H54 (cell line): ENCODE measurements at regions not wholly inside any gene's neighbourhood (a gene's known extent, or its start where the extent isn't known, plus 50 kb on each side); places are given as distances from the start of the nearest gene placed in this dataset.

Source experiments
- DNase-seq: peaks from one replicate; pipeline ENCODE4 v3.0.0; 2011; ENCODE audit warnings: low spot score, mixed read lengths; ENCODE audit not compliant: insufficient read length
- FAIRE-seq: peaks from 3 replicates; lab custom pipeline; 2011; peaks lifted over from hg19 to GRCh38; lab: Jason Lieb, UNC
- POLR2A ChIP-seq: IDR thresholded peaks from 2 replicates; pipeline ENCODE4 v1.6.1; 2011; ENCODE audit warnings: low read depth, mild to moderate bottlenecking, low read length

- no peak for FAIRE-seq
- no peak for DNase-seq
- no peak for TF ChIP-seq POLR2A
Measured at GRCh38 chr12:58395056-58395455, 453.7 kb downstream of the ATP23 start.

DNA sequence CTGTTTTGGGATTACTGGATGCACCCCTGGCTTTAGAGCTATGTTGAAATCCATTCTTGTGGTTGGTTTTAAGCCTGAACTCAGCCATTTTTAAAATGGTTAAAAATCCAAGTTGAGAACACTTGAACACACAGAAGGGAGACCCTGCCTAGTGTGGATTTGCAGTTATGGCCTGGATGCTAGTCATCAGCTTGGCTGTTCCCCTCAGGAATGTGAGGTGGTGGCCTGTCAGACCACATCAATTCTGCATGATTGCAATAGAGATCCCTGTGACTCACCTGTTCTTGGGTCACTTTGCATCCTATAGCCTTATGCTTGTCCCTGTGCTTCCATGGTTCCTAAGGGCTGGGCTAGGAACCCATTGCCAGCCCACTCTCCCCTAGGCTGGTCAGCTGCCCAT lies 454.1 kb downstream of the ATP23 start:
- TF ChIP-seq POLR2A, result no peak
- DNase-seq (peak; percentile 13), FAIRE-seq (peak; percentile 82)

- no peak for TF ChIP-seq POLR2A
- DNase-seq, result no peak
- FAIRE-seq, result peak; percentile 6
Measured at GRCh38 chr12:58396239-58396638, 454.9 kb downstream of the ATP23 start.

DNA sequence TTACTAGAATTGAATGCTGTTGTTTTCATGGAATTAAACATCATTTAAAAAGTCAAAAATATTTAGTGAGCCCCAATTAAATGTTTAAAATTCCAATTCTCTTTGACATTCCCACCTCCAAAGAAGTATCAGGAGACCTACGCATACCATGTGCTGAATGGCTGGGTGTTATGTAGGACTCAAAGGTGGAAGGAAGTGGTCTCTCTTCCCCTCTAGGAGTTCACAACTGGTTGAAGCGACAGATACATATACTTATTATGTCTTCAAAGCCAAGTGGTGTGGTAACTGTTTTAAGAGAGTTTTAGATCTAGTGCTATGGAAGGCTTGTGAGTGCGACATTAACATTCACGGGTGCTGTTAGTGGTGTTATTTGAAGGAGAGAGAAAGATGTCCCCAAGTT lies 464.0 kb downstream of the ATP23 start:
- DNase-seq (no peak), FAIRE-seq (no peak)
- TF ChIP-seq POLR2A, result no peak

DNA sequence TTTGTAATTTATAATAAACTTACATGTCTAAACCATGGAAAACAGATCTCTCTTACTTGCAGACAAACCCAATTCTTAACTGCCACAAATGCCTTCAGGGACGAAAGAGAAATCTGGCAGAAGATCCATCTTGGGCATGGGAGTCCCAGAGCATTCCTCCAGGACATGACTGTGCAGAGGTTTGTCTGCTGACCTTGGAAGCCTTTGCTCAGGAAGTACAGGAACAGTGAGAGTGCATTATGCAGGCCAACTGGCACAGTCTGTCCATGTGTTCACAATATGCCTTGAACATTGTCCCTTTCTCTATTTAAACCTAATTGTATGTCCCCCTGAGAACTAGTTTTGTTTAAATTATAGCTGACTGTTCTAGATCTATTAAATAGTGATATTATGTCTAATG lies 467.1 kb downstream of the ATP23 start:
- no peak for TF ChIP-seq POLR2A
- FAIRE-seq, result no peak
- no peak for DNase-seq

DNA sequence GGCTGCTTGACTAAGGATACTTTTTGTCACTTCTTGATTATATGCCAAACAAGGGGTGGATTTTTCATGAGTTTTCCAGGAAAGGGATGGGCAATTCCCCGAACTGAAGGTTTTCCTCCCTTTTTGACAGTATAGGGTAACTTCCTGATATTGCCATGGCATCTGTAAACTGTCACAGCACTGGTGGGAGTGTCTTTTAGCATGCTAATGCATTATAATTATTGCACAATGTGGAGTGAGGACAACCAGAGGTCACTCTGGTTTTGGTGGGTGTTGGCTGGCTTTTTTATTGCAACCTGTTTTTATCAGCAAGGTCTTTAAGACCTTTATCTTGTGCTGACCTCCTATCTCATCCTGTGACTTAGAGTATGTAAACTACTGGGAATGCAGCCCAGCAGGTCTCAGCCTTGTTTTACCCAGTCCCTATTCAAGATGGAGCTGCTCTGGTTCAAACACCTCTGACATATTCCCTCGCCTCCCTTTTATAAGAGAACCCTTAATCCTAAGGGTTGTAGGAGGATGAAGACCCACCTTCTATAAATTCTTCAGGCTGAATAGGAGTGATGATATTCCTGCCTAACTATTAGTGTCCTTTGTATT lies 471.2 kb downstream of the ATP23 start:
- FAIRE-seq (peak; percentile 23), DNase-seq (no peak)
- no peak for TF ChIP-seq POLR2A

- no peak for DNase-seq
- peak; percentile 36 for FAIRE-seq
- TF ChIP-seq POLR2A, result no peak
Measured at GRCh38 chr12:58413794-58414193, 472.4 kb downstream of the ATP23 start.

DNA sequence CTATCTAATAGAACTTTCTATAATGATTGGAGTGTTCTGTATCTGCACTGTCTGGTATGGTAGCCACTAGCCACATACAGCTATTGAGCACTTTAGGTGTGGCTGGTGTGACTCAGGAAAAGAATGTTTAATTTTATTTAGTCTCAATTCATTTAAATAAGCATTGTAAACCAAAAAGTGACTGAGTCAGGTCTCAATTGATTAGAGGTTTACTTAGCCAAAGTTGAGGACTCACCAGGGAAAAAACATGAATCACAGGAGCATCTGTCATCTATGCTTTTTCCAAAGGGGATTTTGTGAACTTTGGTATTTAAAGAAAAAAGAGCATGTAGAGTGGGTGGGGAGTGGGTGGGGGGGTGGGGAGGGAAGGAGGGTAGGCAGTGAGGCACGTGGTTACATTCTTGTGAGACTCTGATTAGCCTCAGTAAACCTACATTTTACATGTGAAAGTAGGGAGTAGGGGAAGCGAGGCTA lies 473.1 kb downstream of the ATP23 start:
- DNase-seq, result no peak
- peak; percentile 6 for FAIRE-seq
- TF ChIP-seq POLR2A, result no peak

- no peak for TF ChIP-seq POLR2A
- peak; percentile 43 for FAIRE-seq
- no peak for DNase-seq
Measured at GRCh38 chr12:58415716-58416115, 474.3 kb downstream of the ATP23 start.

DNA sequence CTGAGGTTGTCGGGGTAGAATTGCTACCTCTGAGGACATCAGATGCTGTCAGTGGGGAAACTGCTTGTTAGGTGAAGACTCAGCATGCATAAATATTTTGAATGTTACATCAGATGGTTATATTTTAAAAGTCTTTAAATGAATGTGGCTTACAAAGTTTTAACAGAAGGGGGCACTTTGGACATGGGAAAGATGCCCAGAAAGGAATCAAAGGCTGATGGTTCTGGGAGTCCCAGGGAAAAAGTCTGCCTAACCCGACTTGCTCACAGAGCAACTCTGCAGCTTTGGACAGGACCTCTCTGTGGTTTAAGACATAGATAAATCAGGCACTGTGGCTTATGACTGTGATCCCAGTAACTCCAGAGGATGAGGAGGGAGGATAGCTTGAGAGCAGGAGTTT lies 474.9 kb downstream of the ATP23 start:
- FAIRE-seq (peak; percentile 86), DNase-seq (peak; percentile 11)

GRCh38 chr12:58419196-58419760 lies 477.9 kb downstream of the ATP23 start:
- DNase-seq (no peak), FAIRE-seq (no peak)
- no peak for TF ChIP-seq POLR2A

More for the DNA sequence above, 474.9 kb downstream of the ATP23 start:
- no peak for TF ChIP-seq POLR2A

- TF ChIP-seq POLR2A, result no peak
- FAIRE-seq (no peak), DNase-seq (no peak)
Measured at GRCh38 chr12:58419905-58420304, 478.5 kb downstream of the ATP23 start.

DNA sequence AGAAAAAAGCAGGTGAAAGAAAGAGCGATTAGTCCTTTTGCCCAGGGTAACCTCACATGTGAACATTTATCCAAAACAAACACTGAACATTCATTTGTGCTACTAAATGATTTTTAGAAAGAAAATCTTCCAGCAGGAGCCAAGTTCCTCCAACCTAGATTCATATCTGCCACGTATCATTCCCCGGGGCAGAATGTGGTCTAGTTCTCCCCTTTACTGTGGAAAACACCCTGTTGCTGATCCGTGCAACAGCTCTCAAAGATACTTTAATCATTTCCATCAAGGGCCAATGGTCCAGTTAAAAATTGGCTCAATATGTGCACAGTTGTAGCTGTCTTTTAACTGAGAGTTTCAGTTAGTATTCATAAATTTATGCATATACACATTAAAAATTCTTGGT lies 479.1 kb downstream of the ATP23 start:
- FAIRE-seq, result peak; percentile 78

DNA sequence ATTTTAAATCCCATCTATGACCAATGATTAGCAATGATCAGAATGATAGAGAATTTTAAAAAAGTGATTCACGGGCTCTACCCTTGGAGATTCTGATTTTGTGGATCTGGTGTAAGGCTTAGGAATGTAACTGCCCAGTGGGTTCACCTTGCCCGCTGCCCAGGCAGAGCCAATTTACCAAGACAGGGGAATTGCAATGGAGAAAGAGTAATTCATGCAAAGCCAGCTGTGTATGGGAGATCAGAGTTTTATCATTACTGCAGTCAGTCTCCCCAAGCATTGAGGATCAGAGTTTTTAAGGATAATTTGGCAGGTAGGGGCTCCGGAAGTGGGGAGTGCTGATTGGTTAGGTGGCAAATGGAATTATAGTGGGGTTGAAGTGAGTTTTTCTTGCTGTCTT lies 480.6 kb downstream of the ATP23 start:
- FAIRE-seq, result no peak
- no peak for TF ChIP-seq POLR2A
- DNase-seq, result no peak

More for the DNA sequence above, 479.1 kb downstream of the ATP23 start:
- DNase-seq, result no peak
- TF ChIP-seq POLR2A, result no peak
